Lung (tissue), 11 donors: ENCODE measurements at regions not wholly inside any gene's neighbourhood (a gene's known extent, or its start where the extent isn't known, plus 50 kb on each side); places are given as distances from the start of the nearest gene placed in this dataset.
A peak's percentile ranks its signal among the peaks of the same experiment; 100 is the strongest.

Experiments
- ATAC-seq: fragments of 200-7000 bp; cut with Tn5 transposase; one replicate; pipeline ENCODE4 v1.9.1; 2020; ENCODE audit warnings: moderate number of reproducible peaks; ENCODE audit not compliant: insufficient read depth, low FRiP score
- DNase-seq, 3 donors: peaks; one replicate each; pipeline ENCODE4 v3.0.0-alpha.2; 2013 to 2017
- H3K27ac ChIP-seq, 2 donors: one replicate each; pipeline ENCODE4 v1.5.1; 2013; ENCODE audit warnings: mild to moderate bottlenecking in 2 of 2, moderate library complexity in 2 of 2, control low read depth in 1 of 2, inconsistent platforms in 1 of 2, low read depth in 1 of 2, low read length in 1 of 2
- H3K27me3 ChIP-seq, 3 donors: one replicate each; pipeline ENCODE4 v1.5.1; 2013; ENCODE audit warnings: low read length in 2 of 3; ENCODE audit not compliant: control insufficient read depth in 3 of 3, insufficient read depth in 3 of 3
- H3K36me3 ChIP-seq, 4 donors: one replicate each; pipeline ENCODE4 v1.5.1; 2013; ENCODE audit warnings: low read length in 4 of 4, mild to moderate bottlenecking in 1 of 4, moderate library complexity in 1 of 4; ENCODE audit not compliant: control insufficient read depth in 4 of 4, insufficient read depth in 4 of 4
- H3K4me1 ChIP-seq, 5 donors: one replicate each; pipeline ENCODE4 v1.5.1; 2013; ENCODE audit warnings: low read length in 5 of 5, mild to moderate bottlenecking in 2 of 5, moderate library complexity in 1 of 5; ENCODE audit not compliant: control insufficient read depth in 5 of 5, insufficient read depth in 5 of 5
- H3K4me3 ChIP-seq: one replicate; pipeline ENCODE4 v1.5.1; 2013; ENCODE audit warnings: mild to moderate bottlenecking, control low read depth, moderate library complexity
- H3K9ac ChIP-seq, 2 donors: one replicate each; pipeline ENCODE4 v1.5.1; 2013; ENCODE audit warnings: low read length in 2 of 2, control low read depth in 1 of 2; ENCODE audit not compliant: insufficient read depth in 1 of 2
- H3K9me3 ChIP-seq, 4 donors: one replicate each; pipeline ENCODE4 v1.5.1; 2013; ENCODE audit warnings: low read length in 3 of 4, mild to moderate bottlenecking in 1 of 4, moderate library complexity in 1 of 4; ENCODE audit not compliant: control insufficient read depth in 4 of 4, insufficient read depth in 3 of 4
- WGBS, 2 donors: extraction: QIAGEN DNeasy Blood & Tissue Kit; methylation state at CpG; one replicate each; pipeline ENCODE4 v1.1.7; 2013; 5-methylcytosine and 5-hydroxymethylcytosine counted together
- TF ChIP-seq, protein P1 (sequence below): IDR thresholded peaks from 2 replicates; pipeline ENCODE4 v1.5.1; 2012; ENCODE audit warnings: mild to moderate bottlenecking; ENCODE audit errors: control extremely low read depth, extremely low read depth
- donor health status: control.
- donor health status: control.
- donor health status: Bipolar disorder and iron deficiency.
- donor health status: healthy.
- donor health status: DM: yes; HTN: yes; CAD: no.

- no peak overlapping the region for H3K4me3 ChIP-seq
- ATAC-seq (no peak), DNase-seq (no peak)
- no peaks in the 10 kb centered on the region for H3K27me3 ChIP-seq
- H3K36me3 ChIP-seq: no peaks in the 10 kb centered on the region
- peaks cover 0 to 30% (median 8%) of the 10 kb centered on the region in 5 donors for H3K4me1 ChIP-seq
- TF ChIP-seq, protein P1, sequence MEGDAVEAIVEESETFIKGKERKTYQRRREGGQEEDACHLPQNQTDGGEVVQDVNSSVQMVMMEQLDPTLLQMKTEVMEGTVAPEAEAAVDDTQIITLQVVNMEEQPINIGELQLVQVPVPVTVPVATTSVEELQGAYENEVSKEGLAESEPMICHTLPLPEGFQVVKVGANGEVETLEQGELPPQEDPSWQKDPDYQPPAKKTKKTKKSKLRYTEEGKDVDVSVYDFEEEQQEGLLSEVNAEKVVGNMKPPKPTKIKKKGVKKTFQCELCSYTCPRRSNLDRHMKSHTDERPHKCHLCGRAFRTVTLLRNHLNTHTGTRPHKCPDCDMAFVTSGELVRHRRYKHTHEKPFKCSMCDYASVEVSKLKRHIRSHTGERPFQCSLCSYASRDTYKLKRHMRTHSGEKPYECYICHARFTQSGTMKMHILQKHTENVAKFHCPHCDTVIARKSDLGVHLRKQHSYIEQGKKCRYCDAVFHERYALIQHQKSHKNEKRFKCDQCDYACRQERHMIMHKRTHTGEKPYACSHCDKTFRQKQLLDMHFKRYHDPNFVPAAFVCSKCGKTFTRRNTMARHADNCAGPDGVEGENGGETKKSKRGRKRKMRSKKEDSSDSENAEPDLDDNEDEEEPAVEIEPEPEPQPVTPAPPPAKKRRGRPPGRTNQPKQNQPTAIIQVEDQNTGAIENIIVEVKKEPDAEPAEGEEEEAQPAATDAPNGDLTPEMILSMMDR: no peak
- no peaks in the 10 kb centered on the region for H3K9me3 ChIP-seq
- H3K9ac ChIP-seq: no peak overlapping the region
- no peak overlapping the region for H3K27ac ChIP-seq
These were observed 140.5 kb upstream of the ADAMTS9 start for GRCh38 chr3:64828276-64828675.

DNA sequence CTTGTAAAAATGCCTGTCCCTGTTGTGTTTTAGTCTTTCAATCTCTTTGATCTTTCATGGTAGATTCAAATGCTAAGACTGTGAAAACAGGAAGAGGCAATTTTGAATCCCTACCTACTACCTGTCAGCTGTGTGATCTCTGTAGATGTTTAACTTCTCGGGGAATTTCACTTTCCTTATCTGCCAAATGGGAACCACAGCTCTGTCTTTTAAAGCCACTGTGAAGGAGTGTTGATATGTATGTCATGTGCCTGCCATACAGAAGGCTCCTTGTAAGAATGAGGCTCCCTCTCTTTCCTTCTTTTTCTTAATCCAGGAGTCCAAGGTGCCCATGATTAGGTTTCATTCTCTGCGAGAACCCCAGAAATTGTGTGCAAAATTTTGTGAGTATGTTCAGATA is 139.6 kb upstream of the ADAMTS9 start:
- TF ChIP-seq, protein P1: no peak
- no peaks in the 10 kb centered on the region for H3K9me3 ChIP-seq
- no peak overlapping the region for H3K27ac ChIP-seq
- DNase-seq (no peak), ATAC-seq (no peak)
- H3K36me3 ChIP-seq: no peaks in the 10 kb centered on the region
- H3K27me3 ChIP-seq: no peaks in the 10 kb centered on the region
- 92% methylated on average over 2 of the region's 2 CpGs for WGBS, 2 donors
- H3K4me1 ChIP-seq: peaks cover 0 to 30% (median 8%) of the 10 kb centered on the region in 5 donors
- H3K9ac ChIP-seq: no peak overlapping the region
- H3K4me3 ChIP-seq: no peak overlapping the region

- no peak overlapping the region for H3K9ac ChIP-seq
- ATAC-seq (no peak), DNase-seq (no peak)
- peaks cover 0 to 30% (median 7%) of the 10 kb centered on the region in 5 donors for H3K4me1 ChIP-seq
- H3K36me3 ChIP-seq: no peaks in the 10 kb centered on the region
- no peak overlapping the region for H3K27ac ChIP-seq
- no peaks in the 10 kb centered on the region for H3K9me3 ChIP-seq
- H3K27me3 ChIP-seq: no peaks in the 10 kb centered on the region
- H3K4me3 ChIP-seq: no peak overlapping the region
- TF ChIP-seq, protein P1: no peak
These were observed 139.2 kb upstream of the ADAMTS9 start for GRCh38 chr3:64827019-64827418.

- no peak for ATAC-seq
- WGBS, 2 donors: 53 to 63% methylated on average over 2 of the region's 2 CpGs
These were observed 137.8 kb upstream of the ADAMTS9 start for GRCh38 chr3:64825404-64826120.

More at GRCh38 chr3:64825404-64826120, 137.8 kb upstream of the ADAMTS9 start:
- Histone ChIP-seq H3K27ac (no peak overlapping the region), H3K4me3 (no peak overlapping the region), H3K36me3 (no peaks in the 10 kb centered on the region), H3K4me1 (peaks cover 0 to 31% (median 5%) of the 10 kb centered on the region in 5 donors), H3K9me3 (no peaks in the 10 kb centered on the region), H3K27me3 (no peaks in the 10 kb centered on the region), H3K9ac (no peak overlapping the region)
- TF ChIP-seq, protein P1: no peak
- peak in 2 of 3 donors; percentile 89 to 91 for DNase-seq
